Neural progenitor cell (in vitro differentiated cells): ENCODE measurements at regions not wholly inside any gene's neighbourhood (a gene's known extent, or its start where the extent isn't known, plus 50 kb on each side); places are given as distances from the start of the nearest gene placed in this dataset.

Experiments used
- CTCF ChIP-seq: fragments of 200-600 bp; sonication (generic); IDR thresholded peaks from 2 replicates; pipeline ENCODE4 v1.5.1; 2017; ENCODE audit warnings: antibody characterized with exemption, mild to moderate bottlenecking
- EZH2 ChIP-seq: fragments of 200-600 bp; sonication (generic); IDR thresholded peaks from 2 replicates; pipeline ENCODE4 v1.6.1; 2017; ENCODE audit warnings: antibody characterized with exemption, mild to moderate bottlenecking, moderate library complexity

DNA sequence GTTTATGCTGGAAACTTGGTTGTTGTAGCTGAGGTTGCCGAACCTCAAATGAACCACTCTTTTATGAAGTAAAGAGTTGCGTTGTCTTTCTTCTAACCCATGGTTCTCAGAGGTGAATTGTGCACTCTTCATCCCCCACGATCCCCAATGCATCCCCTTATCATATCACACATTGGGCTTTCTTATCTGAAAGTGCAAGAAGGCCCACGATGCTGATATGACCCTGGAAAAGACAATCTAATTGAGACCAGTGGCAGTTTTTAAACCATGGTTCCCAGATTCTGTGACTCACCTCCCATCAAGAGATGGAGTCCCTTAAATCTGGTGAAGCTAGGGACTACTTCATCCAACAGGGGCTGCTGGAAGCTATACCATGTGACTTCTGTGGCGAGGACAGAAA, 156.3 kb upstream of the IRX3 start:
- no peak for TF ChIP-seq CTCF
- TF ChIP-seq EZH2 = no peak
